Bronchial epithelial cell (primary cell): ENCODE measurements at regions not wholly inside any gene's neighbourhood (a gene's known extent, or its start where the extent isn't known, plus 50 kb on each side); places are given as distances from the start of the nearest gene placed in this dataset.

Source experiments
- DNase-seq: peaks from one replicate; pipeline ENCODE4 v3.0.0-alpha.2; 2010; ENCODE audit warnings: low read depth
- FAIRE-seq: peaks from 2 replicates; lab custom pipeline; 2011; peaks lifted over from hg19 to GRCh38; lab: Jason Lieb, UNC
- H3K27me3 ChIP-seq: 2 replicates; pipeline ENCODE4 v1.5.1; 2011; ENCODE audit warnings: low read length; ENCODE audit not compliant: control insufficient read depth, insufficient read depth
- H3K36me3 ChIP-seq: 2 replicates; pipeline ENCODE4 v1.5.1; 2011; ENCODE audit warnings: low read length; ENCODE audit not compliant: control insufficient read depth, insufficient read depth
- H3K4me3 ChIP-seq: 2 replicates; pipeline ENCODE4 v1.5.1; 2011; ENCODE audit warnings: mild to moderate bottlenecking, low read depth, low read length, control low read depth
- TF ChIP-seq, protein P1 (sequence below): IDR thresholded peaks from 2 replicates; pipeline ENCODE4 v1.5.1; 2011; ENCODE audit warnings: mild to moderate bottlenecking, moderate library complexity, low read length, control low read depth, inconsistent platforms; ENCODE audit not compliant: insufficient read depth, severe bottlenecking

DNA sequence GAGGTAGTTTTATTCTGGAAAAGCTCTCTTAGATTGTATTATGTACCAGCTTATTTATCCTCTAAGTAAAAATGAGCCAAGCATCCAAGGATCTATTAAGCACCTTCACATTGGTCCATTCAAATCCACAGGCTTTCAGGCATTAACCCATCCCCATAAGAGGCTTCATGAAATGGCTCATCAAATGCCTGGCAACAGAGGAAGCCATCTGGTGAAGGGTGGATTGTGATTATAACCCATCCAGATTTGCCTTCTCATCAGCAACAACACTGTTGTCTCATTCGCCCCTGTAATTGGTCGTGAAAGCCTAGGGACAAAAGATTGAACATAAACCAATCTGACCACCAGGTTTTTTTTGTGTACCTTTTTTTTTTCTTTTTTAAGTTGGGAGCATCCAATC, 134.3 kb upstream of the TACR1 start:
- no peak overlapping the region for H3K4me3 ChIP-seq
- DNase-seq: no peak
- TF ChIP-seq, protein P1, sequence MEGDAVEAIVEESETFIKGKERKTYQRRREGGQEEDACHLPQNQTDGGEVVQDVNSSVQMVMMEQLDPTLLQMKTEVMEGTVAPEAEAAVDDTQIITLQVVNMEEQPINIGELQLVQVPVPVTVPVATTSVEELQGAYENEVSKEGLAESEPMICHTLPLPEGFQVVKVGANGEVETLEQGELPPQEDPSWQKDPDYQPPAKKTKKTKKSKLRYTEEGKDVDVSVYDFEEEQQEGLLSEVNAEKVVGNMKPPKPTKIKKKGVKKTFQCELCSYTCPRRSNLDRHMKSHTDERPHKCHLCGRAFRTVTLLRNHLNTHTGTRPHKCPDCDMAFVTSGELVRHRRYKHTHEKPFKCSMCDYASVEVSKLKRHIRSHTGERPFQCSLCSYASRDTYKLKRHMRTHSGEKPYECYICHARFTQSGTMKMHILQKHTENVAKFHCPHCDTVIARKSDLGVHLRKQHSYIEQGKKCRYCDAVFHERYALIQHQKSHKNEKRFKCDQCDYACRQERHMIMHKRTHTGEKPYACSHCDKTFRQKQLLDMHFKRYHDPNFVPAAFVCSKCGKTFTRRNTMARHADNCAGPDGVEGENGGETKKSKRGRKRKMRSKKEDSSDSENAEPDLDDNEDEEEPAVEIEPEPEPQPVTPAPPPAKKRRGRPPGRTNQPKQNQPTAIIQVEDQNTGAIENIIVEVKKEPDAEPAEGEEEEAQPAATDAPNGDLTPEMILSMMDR: no peak
- H3K36me3 ChIP-seq: no peaks in the 10 kb centered on the region
- H3K27me3 ChIP-seq: no peaks in the 10 kb centered on the region
- FAIRE-seq: no peak

DNA sequence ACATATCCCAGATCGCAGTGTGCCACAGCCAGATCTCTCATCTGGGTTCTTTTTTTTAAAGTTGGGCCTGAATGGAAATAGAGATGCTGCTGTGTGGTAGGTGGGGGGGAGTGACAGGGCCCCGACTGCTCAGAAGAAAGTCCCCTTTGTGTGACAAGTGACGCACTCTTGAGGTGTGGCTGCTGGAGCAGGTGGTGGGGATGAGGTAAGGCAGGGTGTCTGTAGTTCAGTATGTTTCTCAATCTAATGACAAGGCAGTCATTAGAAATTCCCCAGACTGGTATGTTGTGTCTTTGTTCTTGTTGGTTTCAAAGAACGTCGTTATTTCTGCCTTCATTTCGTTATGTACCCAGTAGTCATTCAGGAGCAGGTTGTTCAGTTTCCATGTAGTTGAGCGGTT, 128.8 kb upstream of the TACR1 start:
- Histone ChIP-seq H3K27me3 (no peaks in the 10 kb centered on the region), H3K4me3 (no peak overlapping the region), H3K36me3 (no peaks in the 10 kb centered on the region)
- FAIRE-seq (no peak), DNase-seq (no peak)
- TF ChIP-seq, protein P1: no peak

DNA sequence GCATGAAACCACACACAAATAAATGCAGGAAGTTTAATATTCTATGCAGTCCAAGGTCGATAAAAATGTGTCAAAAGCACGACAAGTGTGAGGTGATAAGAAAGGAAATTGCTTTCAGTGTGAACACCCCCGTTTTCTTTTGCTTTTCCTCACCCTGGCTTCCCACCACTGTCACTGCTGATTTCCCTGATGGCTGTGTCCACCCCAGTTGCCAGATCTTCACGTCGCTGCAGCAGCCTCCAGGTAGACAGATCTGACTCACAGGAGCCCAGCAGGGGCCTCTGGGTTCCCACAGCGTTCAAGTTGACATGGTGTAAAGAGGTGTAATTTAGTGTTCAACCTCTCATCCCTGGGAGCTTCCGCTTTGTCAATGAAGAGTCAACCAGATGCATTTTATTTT, 128.0 kb upstream of the TACR1 start:
- no peak overlapping the region for H3K4me3 ChIP-seq
- DNase-seq (no peak), FAIRE-seq (no peak)
- no peaks in the 10 kb centered on the region for H3K27me3 ChIP-seq
- no peaks in the 10 kb centered on the region for H3K36me3 ChIP-seq
- TF ChIP-seq, protein P1: no peak

DNA sequence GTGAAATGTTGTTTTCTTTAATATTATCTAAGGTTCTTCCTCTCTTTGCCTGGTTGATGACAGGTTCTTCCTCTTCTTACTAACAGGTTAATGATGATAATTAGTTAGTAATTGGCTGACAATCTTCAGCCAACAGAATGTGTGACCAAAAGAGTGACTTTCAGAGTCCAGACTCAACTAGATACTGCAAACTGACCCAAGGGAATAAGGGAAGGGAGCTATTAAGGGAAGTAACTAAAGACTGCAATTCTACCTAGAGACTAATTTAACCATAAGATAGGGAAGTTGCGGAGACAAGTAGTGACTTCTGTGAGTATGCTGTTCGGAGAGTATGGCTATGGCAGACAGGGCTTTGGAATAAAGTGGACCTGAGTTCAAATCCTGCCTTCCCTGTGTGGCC, 127.3 kb upstream of the TACR1 start:
- H3K36me3 ChIP-seq: no peaks in the 10 kb centered on the region
- H3K4me3 ChIP-seq: no peak overlapping the region
- DNase-seq: no peak
- no peak for FAIRE-seq
- H3K27me3 ChIP-seq: no peaks in the 10 kb centered on the region
- TF ChIP-seq, protein P1: no peak

DNA sequence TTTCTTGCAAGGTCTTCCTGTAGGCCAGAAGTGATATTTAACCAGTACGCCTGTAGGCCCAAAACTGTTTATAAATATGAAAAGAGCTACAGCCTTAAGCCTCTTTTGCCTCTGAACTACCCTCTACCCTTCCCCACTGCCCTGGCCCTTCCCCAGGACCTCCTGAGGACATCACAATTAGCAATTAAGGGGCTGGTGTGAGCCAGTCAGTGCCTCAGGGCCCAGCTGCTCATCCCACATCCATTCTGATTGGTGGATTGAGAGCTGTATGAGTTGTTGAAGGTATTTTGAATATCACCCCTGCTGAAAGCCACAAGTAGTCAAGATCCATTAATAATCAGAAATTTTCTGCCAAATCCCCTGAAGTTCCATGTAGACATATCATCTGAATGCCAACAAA, 126.3 kb upstream of the TACR1 start:
- Histone ChIP-seq H3K36me3 (no peaks in the 10 kb centered on the region), H3K4me3 (no peak overlapping the region), H3K27me3 (no peaks in the 10 kb centered on the region)
- no peak for DNase-seq
- no peak for FAIRE-seq
- TF ChIP-seq, protein P1: no peak

DNA sequence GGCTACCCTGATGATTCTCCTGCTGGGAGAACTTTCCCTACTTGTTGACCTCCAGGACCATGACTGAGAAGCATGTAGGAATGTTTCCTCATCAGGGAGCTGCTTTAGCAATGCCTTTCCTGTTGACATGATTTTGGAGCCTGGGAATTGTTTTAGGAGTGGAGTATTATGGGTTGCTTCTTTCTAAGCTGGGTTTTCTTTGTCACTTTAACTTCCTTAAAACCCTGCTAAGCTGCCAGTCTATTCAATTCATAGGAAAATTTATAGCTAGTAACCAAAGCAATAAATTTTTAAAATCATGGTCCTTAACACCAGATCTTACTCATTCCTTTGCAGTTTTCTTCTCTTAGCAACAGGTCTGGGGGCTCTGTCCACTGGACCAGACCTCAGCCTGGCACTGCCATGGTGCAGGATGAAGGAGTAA, 125.6 kb upstream of the TACR1 start:
- FAIRE-seq (no peak), DNase-seq (no peak)
- H3K36me3 ChIP-seq: no peaks in the 10 kb centered on the region
- TF ChIP-seq, protein P1: no peak
- H3K27me3 ChIP-seq: no peaks in the 10 kb centered on the region
- no peak overlapping the region for H3K4me3 ChIP-seq
